T47D (cell line): ENCODE measurements at regions not wholly inside any gene's neighbourhood (a gene's known extent, or its start where the extent isn't known, plus 50 kb on each side); places are given as distances from the start of the nearest gene placed in this dataset.
"Not testable (repeated sequence)": the region's sequence is repeated elsewhere in the genome, so short reads cannot be mapped to it uniquely, and the experiment has no call there.

Source experiments
- DNase-seq, 2 experiments: peaks; one replicate each; pipeline versions ENCODE4 v3.0.0 to v3.0.0-alpha.2; 2011 to 2012; ENCODE audit warnings: low read depth in 1 of 2, low spot score in 1 of 2
- JUND ChIP-seq: IDR thresholded peaks from 2 replicates; pipeline ENCODE4 v1.6.1; 2012; ENCODE audit warnings: low read depth
- in situ Hi-C: cut with HindIII; loops from 2 replicates; pipeline ENCODE4 v1.10.0; 2016; ENCODE audit warnings: low sequenced_read_pairs, low pct_unique_long_range_greater_than_20kb

GRCh38 chr4:137384476-137384875, 147.8 kb downstream of the PCDH18 start:
- in situ Hi-C loops = no loop called here
- no peak for DNase-seq
- no peak for TF ChIP-seq JUND

- no peak for TF ChIP-seq JUND
- in situ Hi-C loops = no loop called here
- DNase-seq = no peak
Measured at GRCh38 chr4:137378821-137379220, 153.5 kb downstream of the PCDH18 start.

DNA sequence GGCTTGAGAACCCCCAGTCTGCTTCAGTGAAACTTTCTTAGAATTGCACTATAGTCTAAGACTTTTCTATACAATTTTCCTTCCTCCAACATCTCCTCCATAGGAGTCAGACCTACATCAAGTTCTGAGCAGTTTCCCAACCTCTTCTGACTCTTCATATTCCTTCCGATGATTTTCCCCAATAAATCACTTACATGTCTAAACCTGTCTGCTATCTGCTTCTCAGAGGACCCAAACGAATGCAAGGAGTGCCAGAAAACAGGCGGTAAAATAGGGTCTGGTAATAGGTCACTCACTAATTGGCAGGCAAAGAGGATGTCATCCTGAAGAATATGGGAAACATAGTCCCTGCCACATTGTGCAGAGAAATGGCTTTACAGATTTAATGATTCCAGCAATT, 153.9 kb downstream of the PCDH18 start:
- DNase-seq = no peak
- no peak for TF ChIP-seq JUND
- in situ Hi-C loops = no loop called here

DNA sequence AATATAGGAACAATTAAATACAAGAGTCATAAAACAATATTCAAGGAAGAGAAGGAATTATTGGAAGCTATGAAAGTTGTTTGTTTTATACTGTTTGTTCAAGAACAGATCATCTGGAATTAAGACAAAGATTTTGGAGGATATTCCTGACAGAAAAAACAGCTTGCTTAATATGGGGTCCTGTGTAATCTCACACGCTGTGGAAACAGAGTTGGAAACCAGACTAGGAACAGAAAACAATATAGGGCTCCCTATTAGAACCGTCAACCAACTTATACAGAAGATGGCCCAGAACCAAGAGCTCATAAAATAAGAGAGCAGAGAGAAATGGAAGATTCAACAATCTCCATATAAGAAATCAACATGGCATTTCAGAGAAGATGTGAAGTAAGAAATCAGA, 156.0 kb downstream of the PCDH18 start:
- DNase-seq = no peak
- no peak for TF ChIP-seq JUND
- in situ Hi-C loops = no loop called here

DNA sequence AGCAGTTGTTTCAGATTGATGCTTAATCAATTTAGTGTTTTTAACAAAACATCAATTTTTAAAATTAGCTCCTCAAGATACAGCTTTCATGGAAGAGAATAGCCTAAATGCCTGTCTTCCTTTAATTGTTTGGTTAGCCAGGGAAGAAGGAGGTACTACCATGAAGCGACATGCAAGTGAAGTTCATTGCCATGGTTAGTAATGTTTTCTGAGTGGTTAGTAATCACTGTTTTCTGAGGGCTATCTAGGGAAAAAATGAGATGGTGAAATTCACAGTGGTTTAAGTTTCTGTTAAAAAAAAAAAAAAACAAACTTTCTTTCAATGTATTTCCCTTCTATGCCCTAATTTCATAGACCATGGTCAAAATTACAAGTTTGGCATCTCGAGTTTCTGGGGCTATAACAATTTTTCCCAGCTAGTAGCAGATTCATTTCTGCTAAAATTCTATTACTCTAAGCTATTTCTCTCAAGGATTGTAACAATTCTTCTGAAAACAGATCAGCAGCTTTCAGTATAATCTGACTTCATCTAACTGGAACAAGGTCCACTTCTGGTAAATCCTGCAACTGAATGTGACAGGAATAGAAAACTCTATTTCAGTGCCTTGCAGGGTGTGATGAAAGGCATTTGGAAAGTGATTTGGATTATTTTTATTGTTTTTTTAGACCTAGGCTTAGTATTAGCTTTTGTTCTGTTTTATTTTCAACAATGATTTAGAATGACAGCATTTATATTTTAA, 157.0 kb downstream of the PCDH18 start:
- TF ChIP-seq JUND = no peak
- in situ Hi-C loops = no loop called here
- DNase-seq = no peak

- no peak for DNase-seq
- in situ Hi-C loops = no loop called here
- no peak for TF ChIP-seq JUND
Measured at GRCh38 chr4:137370679-137371078, 161.6 kb downstream of the PCDH18 start.

DNA sequence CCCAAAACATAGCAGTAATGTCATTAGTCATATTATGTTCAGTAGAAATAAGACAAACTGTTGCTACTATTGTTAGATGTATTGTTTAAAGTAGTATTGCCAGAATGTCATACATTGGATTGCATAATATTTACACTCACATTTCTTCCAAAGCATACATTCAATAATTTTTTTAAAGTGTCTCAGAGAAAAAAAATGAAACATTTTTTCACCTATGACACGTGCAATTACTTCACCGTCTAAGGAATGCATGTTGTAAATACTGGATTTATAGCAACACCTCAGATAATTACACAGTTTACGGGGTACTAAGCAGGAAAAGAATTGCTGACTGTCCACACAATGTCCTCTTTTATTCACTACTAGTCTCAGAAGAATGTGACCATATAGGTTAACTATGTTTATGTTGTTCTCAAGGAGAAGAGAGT, 162.1 kb downstream of the PCDH18 start:
- DNase-seq = peak in 1 of 2 experiments; percentile 42
- no peak for TF ChIP-seq JUND
- in situ Hi-C loops = no loop called here

DNA sequence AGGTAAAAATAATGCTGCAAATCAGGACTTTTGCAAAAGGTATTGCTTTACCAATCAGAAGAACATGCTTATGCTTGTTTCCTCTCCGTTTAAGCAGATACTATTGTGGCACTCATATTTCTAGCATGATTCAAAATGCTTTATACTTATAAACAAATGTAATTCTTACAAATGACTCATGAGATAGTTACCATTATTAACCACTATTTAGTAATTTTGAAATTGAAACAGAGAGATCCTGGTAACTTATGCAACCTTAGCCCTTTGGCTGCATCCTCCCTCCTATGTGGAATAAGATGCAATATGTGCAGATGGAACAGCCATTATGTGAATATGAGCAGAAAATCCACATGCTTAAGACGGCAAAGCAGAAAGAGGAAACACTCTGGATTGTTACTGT, 164.7 kb downstream of the PCDH18 start:
- no peak for DNase-seq
- in situ Hi-C loops = no loop called here
- no peak for TF ChIP-seq JUND

DNA sequence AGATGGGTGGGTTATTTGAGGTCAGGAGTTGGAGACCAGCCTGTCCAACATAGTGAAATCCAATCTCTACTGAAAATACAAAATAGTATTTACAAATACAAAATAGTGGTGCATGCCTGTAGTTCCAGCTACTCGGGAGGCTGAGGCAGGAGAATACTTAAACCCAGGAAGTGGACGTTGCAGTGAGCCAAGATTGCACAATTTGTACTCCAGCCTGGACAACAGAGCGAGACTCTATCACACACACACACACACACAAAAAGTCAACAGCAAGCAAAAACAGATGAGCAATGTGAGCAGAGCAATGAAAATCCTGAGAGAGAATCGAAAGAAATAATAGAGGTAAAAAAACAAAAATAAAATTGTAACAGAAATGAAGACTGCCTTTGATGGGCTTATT, 168.8 kb downstream of the PCDH18 start:
- in situ Hi-C loops = no loop called here
- DNase-seq = no peak

GRCh38 chr4:137361756-137362470, 170.4 kb downstream of the PCDH18 start:
- DNase-seq = no peak
- in situ Hi-C loops = no loop called here
- no peak for TF ChIP-seq JUND

More for the DNA sequence above, 168.8 kb downstream of the PCDH18 start:
- TF ChIP-seq JUND = no peak

DNA sequence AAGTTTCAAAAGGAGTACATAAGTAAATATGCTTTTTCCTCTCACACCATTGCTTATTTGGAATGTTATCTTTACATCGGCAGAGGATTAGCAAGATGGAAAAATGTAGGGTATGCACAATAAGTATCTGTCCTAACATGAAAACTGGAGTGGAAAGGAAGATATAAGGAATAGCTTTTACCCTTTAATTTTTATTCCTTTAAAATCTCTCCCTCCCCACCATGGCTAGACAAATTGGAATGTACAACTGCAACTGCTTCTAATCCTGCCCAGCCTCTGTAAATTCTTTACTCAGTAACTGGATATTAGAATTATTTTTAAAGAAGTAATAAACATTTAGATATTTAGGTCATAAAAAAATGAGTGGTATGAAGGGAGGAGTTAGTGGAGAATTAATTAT, 171.5 kb downstream of the PCDH18 start:
- DNase-seq = peak in 1 of 2 experiments; percentile 13
- no peak for TF ChIP-seq JUND
- in situ Hi-C loops = no loop called here

DNA sequence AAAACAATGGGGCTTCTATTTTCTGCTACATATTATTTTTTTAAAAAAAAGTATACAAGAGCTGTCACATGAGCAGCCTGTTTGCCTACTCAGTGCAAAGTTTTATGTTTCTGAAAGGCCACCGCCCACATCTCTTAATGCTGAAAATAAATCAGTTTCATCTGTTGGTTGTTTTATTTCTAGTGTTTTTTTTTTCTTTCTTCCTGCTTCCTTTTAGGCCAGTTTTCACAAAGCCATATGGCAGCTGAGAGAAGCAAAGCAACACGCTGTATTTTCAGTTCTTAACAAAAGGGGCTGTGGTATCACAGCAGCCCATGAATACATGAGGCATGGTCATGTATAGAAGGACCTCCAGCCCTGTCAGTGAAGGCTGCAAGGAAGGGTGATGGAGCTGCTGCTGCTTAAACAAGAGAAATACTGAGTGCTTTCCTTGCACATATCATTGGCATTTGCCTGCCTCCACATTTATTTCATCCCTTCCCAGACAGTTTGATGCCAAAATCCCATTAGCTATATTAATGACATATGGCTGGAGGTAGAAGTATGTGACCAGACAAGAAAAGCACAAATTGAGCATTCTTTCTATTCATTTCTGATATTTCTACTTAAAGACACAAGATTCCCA, 172.5 kb downstream of the PCDH18 start:
- no peak for DNase-seq
- in situ Hi-C loops = no loop called here
- TF ChIP-seq JUND = no peak

DNA sequence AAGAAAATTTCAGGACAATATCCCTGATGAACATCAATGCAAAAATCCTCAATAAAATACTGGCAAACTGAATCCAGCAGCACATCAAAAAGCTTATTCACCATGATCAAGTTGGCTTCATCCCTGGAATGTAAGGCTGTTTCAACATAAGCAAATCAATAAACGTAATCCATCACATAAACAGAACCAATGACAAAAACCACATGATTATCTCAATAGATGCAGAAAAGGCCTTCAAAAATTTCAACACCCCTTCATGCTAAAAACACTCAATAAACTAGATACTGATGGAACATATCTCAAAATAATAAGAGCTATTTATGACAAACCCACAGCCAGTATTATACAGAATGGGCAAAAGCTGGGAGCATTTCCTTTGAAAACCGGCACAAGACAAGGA, 177.7 kb downstream of the PCDH18 start:
- in situ Hi-C loops, DNase-seq: not testable (repeated sequence)
